Chondrocyte (in vitro differentiated cells): ENCODE measurements at regions not wholly inside any gene's neighbourhood (a gene's known extent, or its start where the extent isn't known, plus 50 kb on each side); places are given as distances from the start of the nearest gene placed in this dataset.
"Not testable (repeated sequence)": the region's sequence is repeated elsewhere in the genome, so short reads cannot be mapped to it uniquely, and the experiment has no call there.

ENCODE experiments used
- DNase-seq: peaks from one replicate; pipeline ENCODE4 v3.0.0; 2021; ENCODE audit warnings: mixed read lengths, low spot score
- H3K27ac Mint-ChIP-seq: one replicate; pipeline ENCODE4 v1.8.0; 2021; ENCODE audit warnings: mild to moderate bottlenecking, moderate library complexity, mixed read lengths; ENCODE audit not compliant: unreplicated experiment
- H3K27me3 Mint-ChIP-seq: 2 replicates; pipeline ENCODE4 v1.8.0; 2021; ENCODE audit warnings: low read depth, mixed read lengths
- H3K36me3 Mint-ChIP-seq: 2 replicates; pipeline ENCODE4 v1.8.0; 2021; ENCODE audit warnings: low read depth, mixed read lengths
- H3K4me1 Mint-ChIP-seq: 2 replicates; pipeline ENCODE4 v1.8.0; 2021; ENCODE audit warnings: low read depth, mild to moderate bottlenecking, mixed read lengths
- H3K4me3 Mint-ChIP-seq: one replicate; pipeline ENCODE4 v1.8.0; 2021; ENCODE audit warnings: mild to moderate bottlenecking, moderate library complexity, mixed read lengths; ENCODE audit not compliant: unreplicated experiment
- H3K9me3 Mint-ChIP-seq: 2 replicates; pipeline ENCODE4 v1.8.0; 2021; ENCODE audit warnings: low read depth, mixed read lengths
- CTCF ChIP-seq: fragments of 200-600 bp; sonication (generic); IDR thresholded peaks from 2 replicates; pipeline ENCODE4 v1.5.0; 2021; ENCODE audit warnings: antibody characterized with exemption, mild to moderate bottlenecking, moderate library complexity

DNA sequence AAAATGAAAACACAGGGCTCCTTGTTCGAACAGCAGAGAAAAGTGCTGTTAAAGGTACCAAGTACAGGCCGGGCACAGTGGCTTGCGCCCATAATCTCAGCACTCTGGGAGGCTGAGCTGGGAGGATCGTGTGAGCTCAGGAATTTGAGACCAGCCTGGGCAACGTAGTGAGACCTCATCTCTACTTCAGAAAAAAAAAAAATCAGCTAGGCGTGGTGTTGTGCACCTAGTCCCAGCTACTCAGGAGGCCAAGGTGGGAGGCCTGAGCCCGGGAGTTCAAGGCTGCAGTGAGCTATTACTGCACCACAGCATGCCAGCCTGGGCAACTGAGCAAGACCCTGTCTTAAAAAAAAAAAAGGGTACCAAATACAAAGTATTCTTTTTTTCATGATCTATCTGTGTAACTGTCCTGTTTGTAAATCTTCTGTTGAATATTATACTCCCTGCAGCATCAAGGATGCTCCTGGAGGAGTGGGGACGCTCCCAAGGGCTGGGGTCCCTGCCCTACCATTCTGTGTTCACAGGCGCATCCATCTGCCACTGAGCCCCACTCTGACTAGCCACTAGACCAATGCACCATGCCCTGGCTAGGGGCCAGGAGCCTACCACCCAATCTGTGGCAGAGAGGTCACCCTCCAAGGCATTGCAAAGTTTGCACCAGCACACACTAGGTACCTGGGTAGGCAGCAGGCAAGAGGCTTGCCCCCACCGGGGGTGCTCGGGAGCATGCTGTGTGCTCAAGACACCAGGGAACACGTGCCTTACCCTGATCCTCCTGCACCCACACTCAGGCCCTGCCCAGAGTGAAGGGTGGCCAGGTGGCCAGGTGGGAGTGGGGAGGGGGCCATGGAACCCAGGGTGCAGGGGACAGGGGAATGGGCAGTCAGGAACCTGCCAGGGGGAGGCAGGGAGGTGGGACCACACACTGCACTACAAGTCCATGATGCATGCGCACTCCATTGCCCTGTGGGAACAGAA, 67.3 kb upstream of the KMT2C start:
- Mint-ChIP-seq H3K9me3 (no peaks in the 10 kb centered on the region), H3K4me3 (no peak overlapping the region), H3K27me3 (no peaks in the 10 kb centered on the region), H3K4me1 (peaks cover 8% of the 10 kb centered on the region), H3K36me3 (no peaks in the 10 kb centered on the region), H3K27ac (no peak overlapping the region)
- no peak for TF ChIP-seq CTCF
- peak; percentile 59 for DNase-seq

GRCh38 chr7:152501506-152501905, 65.7 kb upstream of the KMT2C start:
- peak; percentile 27 for DNase-seq
- no peak for TF ChIP-seq CTCF
- no peaks in the 10 kb centered on the region for H3K36me3 Mint-ChIP-seq
- no peak overlapping the region for H3K4me3 Mint-ChIP-seq
- no peak overlapping the region for H3K27ac Mint-ChIP-seq
- H3K9me3 Mint-ChIP-seq, result peaks cover 1% of the 10 kb centered on the region
- H3K27me3 Mint-ChIP-seq, result no peaks in the 10 kb centered on the region
- peaks cover 8% of the 10 kb centered on the region for H3K4me1 Mint-ChIP-seq

GRCh38 chr7:152499969-152500368, 64.2 kb upstream of the KMT2C start:
- not testable (repeated sequence) for H3K27me3 Mint-ChIP-seq, H3K27ac Mint-ChIP-seq, H3K9me3 Mint-ChIP-seq, H3K4me1 Mint-ChIP-seq, H3K4me3 Mint-ChIP-seq, H3K36me3 Mint-ChIP-seq, DNase-seq

- H3K36me3 Mint-ChIP-seq, result peaks cover 1% of the 10 kb centered on the region
- no peaks in the 10 kb centered on the region for H3K4me1 Mint-ChIP-seq
- H3K27ac Mint-ChIP-seq, result no peak overlapping the region
- H3K4me3 Mint-ChIP-seq, result no peak overlapping the region
- TF ChIP-seq CTCF, result no peak
- no peak for DNase-seq
- peaks cover 6% of the 10 kb centered on the region for H3K9me3 Mint-ChIP-seq
- peaks cover 2% of the 10 kb centered on the region for H3K27me3 Mint-ChIP-seq
Observed at GRCh38 chr7:152495867-152496266, 60.1 kb upstream of the KMT2C start.

DNA sequence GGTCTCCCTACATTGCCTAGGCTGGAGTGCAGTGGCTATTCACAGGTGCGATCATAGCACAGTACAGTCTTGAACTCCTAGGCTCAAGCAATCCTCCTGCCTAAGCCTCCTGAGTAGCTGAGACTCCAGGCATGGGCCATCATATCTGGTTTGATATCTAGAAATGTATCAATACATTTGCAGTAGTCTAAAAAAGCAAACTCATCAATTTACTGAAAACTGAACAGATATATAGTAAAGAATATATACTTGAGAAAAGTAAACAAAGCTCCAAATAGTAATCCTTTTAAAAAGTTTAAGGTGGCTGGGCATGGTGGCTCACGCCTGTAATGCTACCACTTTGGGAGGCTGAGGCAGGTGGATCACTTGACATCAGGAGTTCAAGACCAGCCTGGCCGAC, 57.1 kb upstream of the KMT2C start:
- TF ChIP-seq CTCF, result no peak
- H3K27ac Mint-ChIP-seq, result no peak overlapping the region
- H3K9me3 Mint-ChIP-seq, result peaks cover 6% of the 10 kb centered on the region
- DNase-seq, result peak; percentile 10
- no peak overlapping the region for H3K4me3 Mint-ChIP-seq
- H3K27me3 Mint-ChIP-seq, result peaks cover 2% of the 10 kb centered on the region
- peaks cover 1% of the 10 kb centered on the region for H3K36me3 Mint-ChIP-seq
- no peaks in the 10 kb centered on the region for H3K4me1 Mint-ChIP-seq

GRCh38 chr7:152489044-152489443, 53.2 kb upstream of the KMT2C start:
- peaks cover 4% of the 10 kb centered on the region for H3K27me3 Mint-ChIP-seq
- no peaks in the 10 kb centered on the region for H3K4me1 Mint-ChIP-seq
- no peak for TF ChIP-seq CTCF
- no peaks in the 10 kb centered on the region for H3K9me3 Mint-ChIP-seq
- no peaks in the 10 kb centered on the region for H3K36me3 Mint-ChIP-seq
- H3K4me3 Mint-ChIP-seq, result no peak overlapping the region
- peak; percentile 13 for DNase-seq
- no peak overlapping the region for H3K27ac Mint-ChIP-seq
